ENCODE measurements at regions not wholly inside any gene's neighbourhood (a gene's known extent, or its start where the extent isn't known, plus 50 kb on each side); places are given as distances from the start of the nearest gene placed in this dataset.
A peak's percentile ranks its signal among the peaks of the same experiment; 100 is the strongest.

GRCh38 chr6:25219216-25219916 lies 59.8 kb upstream of the CARMIL1 start:
- DNase-seq (ENCODE audit: low read depth in 2 of 2, low spot score in 1 of 2) = no peak

- DNase-seq (ENCODE audit: low read depth in 2 of 2, low spot score in 1 of 2) = no peak
These were observed 59.3 kb upstream of the CARMIL1 start for GRCh38 chr6:25219917-25220278.

- DNase-seq (ENCODE audit: low read depth in 2 of 2, low spot score in 1 of 2) = no peak
These were observed 58.3 kb upstream of the CARMIL1 start for GRCh38 chr6:25220857-25221256.

GRCh38 chr6:25222006-25222678 lies 57.0 kb upstream of the CARMIL1 start:
- DNase-seq (ENCODE audit: low read depth in 2 of 2, low spot score in 1 of 2) = no peak

- peak; percentile 14 to 33 for DNase-seq (ENCODE audit: low read depth in 2 of 2, low spot score in 1 of 2)
These were observed 55.6 kb upstream of the CARMIL1 start for GRCh38 chr6:25223490-25223991.

GRCh38 chr6:25224242-25224641 lies 54.9 kb upstream of the CARMIL1 start:
- no peak for DNase-seq (ENCODE audit: low read depth in 2 of 2, low spot score in 1 of 2)

- DNase-seq (ENCODE audit: low read depth in 2 of 2, low spot score in 1 of 2) = no peak
These were observed 51.3 kb upstream of the CARMIL1 start for GRCh38 chr6:25227854-25228253.
